ENCODE measurements at regions not wholly inside any gene's neighbourhood (a gene's known extent, or its start where the extent isn't known, plus 50 kb on each side); places are given as distances from the start of the nearest gene placed in this dataset.

GRCh38 chr1:11414926-11415538, 63.9 kb upstream of the DISP3 start:
- no peak for DNase-seq

- no peak for DNase-seq
Measured at GRCh38 chr1:11417162-11417561, 61.8 kb upstream of the DISP3 start.

- no peak for DNase-seq
Measured at GRCh38 chr1:11418056-11418455, 60.9 kb upstream of the DISP3 start.

- no peak for DNase-seq
Measured at GRCh38 chr1:11421443-11421842, 57.5 kb upstream of the DISP3 start.

- no peak for DNase-seq
Measured at GRCh38 chr1:11422686-11423085, 56.3 kb upstream of the DISP3 start.

GRCh38 chr1:11426617-11427016, 52.3 kb upstream of the DISP3 start:
- DNase-seq = no peak

GRCh38 chr1:11428789-11429188, 50.2 kb upstream of the DISP3 start:
- no peak for DNase-seq
